GM21515 (cell line): ENCODE measurements at regions not wholly inside any gene's neighbourhood (a gene's known extent, or its start where the extent isn't known, plus 50 kb on each side); places are given as distances from the start of the nearest gene placed in this dataset.

ENCODE experiments used
- ATAC-seq: cut with Tn5 transposase; IDR thresholded peaks from one replicate; pipeline ENCODE4 v1.9.1; 2021; ENCODE audit not compliant: unreplicated experiment

DNA sequence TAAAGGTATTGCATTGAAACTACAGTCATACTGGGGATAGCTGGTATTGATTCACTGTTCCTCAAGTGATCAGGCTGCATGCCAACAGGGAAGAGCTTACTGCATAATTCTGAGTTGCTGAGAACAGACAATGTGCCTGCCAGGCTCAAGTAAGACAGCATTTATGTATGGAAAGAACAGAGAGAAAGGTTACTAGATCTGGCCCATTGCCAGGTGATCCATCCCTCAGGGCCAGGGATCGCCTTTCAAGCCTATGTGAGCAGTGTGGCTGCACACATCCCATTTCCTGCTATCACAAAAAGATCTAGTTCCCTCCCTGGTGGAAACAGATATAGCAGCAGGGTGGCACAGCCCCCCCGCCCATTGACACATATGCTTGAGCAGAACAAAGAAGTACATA is 254.0 kb downstream of the TMA16 start:
- ATAC-seq, result no peak

DNA sequence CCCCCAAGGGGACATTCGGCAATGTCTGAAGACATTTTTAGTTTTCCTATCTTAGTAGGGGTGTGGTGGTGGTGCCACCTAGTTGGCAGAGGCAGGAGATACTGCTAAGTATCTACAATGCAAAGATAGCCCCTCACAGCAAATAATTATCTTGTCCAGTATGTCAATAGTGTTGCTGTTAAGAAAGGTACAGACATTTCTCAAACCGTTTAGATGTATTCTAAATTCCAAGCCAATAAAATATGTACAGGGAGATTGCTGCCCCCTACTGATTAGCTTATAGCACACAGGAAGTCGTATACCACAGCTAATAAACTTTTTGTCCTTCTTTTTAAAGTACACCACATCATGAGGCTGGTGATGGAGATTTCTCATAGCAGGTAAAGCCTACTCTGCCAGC is 260.5 kb downstream of the TMA16 start:
- peak; percentile 79 for ATAC-seq

DNA sequence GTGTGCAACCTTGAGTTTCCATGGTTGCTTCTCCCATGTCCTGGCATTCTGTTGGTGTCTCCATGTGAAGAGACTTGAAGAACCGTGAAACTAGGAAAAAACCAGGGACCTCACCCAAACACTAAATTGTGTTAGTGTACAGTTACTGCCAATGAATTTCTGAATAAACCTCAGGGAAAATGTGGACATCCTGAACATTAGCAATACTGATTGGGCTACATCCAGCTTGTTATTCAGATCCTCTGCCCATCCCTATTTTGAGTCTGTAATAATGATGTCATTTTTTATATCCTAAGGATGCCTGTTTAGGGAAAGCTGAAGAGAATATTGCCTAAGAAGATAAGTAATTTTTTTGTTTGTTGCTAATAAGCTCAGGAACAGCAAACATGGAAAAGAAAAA is 262.7 kb downstream of the TMA16 start:
- ATAC-seq, result no peak

DNA sequence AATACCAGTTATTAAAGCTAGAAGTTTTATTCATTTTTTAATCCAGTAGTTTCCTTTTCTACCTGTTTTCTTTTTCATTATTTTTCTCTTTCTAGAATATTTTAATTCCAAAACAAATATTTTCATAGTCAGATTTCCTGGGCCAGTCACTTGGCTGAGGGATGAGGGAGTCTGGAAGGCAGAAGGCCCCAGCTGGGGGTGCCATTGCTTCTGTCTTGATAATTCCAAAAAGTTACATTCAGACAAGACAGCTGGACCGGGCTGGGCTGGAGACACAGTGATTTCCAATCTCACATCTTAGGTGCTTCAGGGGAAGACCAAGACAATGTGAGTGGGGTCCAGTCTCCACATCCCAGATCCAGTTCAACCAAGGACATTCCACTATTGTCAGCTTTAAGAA is 263.5 kb downstream of the TMA16 start:
- ATAC-seq, result no peak

DNA sequence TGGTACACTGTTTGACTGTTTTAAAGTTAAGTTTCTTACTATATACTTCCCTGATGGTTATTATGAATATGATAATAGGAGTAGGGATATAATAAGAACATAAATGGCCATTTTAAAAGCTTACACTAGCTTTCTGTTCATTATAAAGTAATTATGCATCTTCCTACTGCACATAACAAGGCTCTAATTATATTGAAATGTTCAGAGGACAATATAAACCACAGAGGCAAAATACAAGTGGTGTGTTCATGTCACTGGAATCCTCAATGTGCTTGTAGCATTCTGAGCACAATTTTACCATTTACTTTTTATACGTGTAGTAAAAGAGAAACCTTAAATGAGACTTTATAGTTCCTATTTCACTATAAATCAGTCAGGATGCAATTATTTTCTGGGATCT is 268.3 kb downstream of the TMA16 start:
- ATAC-seq, result no peak

DNA sequence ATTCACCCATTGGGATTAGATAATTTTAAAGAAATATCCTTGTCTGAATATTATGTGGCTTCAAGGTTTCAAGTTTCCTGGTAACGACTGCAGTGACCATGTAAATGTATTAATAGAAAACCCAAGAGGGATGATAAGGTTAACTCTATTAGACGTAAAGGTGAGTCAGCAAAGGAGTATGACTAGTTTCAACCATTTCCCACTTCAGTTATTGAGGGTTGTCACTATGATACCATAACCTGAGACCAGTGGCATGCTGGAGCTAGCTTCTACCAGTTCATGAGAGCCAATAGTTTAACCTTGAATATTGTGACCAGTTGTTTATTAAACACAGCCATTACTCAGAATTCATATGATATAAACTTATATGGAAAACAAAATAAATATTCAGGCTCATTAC is 270.1 kb downstream of the TMA16 start:
- no peak for ATAC-seq

DNA sequence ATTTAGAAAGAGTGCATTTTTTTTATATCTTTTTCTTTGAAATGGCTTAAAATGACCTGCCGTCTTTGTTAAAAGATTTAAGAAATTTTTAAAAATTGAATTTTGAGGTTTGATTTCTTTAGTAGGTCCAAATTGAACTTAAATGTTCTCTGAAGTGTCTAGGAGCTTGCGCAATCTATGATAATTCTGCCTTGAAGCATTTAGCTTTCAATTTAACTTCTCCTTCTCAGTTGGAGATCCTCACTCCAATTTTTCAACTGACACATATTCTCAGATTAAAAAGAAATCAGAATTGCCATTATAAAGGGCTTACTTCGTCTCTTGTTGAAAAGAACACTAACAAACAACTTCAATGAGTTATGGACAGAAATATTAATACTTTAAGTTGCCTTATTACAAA is 273.5 kb downstream of the TMA16 start:
- ATAC-seq, result no peak

DNA sequence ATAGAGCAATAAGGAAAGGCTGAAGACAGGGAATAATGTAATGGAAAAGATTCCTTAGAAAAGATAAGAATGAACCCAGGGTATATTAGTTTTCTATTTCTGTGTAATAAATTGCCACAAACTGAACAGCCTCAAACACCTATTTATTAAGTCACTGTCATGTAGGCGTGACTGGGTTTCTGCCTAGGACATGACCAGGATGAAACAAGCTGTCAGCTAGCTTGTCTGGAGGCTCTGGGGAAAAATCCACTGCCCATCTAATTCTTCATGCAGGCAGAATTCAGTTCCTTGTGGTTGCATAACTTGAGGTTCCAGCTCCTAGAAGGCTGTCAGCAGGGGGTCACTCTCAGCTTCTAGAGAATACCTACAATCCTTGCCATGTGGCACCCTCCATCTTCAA is 277.7 kb downstream of the TMA16 start:
- ATAC-seq, result no peak

DNA sequence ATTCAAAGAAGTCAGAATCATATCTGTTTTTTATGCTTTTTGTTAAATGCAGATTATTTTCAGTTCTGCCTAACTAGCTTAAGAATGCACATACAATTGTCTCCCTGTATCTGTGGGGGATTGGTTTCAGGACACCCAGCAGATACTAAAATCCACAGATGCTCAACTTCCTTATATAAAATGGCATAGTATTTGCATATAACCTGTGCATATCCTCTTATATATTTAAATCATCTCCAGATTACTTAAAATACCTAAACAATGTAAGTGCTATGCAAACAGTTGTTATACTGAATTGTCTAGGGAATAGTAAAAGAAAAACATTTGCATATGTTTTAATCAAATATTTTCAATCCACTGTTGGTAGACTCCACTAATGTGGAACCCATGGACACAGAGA is 279.4 kb downstream of the TMA16 start:
- ATAC-seq, result no peak

DNA sequence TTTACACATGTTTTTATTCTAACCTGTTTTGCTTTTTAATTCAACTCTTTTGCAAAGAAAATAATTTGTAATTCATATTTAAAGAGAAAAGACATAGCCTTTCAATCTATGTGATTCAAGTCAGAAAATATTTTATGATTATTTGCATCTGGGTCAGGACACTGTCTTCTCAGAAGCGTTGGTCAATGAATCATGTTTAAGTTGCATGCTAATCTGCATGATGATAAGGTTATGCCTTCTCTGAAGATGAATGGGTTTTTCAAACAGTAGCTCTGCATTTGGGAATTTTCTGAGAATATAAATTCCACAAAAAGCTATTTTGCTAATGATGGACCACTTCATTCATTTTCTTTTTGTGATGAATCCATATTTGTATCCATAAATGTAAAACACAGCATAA is 282.5 kb downstream of the TMA16 start:
- no peak for ATAC-seq

DNA sequence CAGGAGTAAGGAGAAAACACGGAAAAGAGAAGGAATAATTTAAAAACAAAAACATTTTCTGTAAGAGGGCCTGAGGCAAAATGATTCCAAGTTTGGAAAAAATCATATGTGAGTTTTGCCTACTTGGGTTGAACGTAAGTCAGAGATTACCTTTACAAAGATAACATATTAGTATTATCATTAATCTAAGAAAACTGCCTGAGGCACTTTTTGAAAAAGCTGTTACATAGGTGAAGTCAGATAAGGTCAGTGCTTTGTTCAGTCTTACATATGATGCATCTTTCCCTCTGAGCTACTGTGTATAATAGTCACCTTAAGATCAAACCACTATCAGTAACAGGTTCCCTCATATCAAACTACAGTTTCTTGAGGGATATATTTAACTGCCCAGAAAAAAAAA is 287.2 kb downstream of the TMA16 start:
- ATAC-seq, result no peak

DNA sequence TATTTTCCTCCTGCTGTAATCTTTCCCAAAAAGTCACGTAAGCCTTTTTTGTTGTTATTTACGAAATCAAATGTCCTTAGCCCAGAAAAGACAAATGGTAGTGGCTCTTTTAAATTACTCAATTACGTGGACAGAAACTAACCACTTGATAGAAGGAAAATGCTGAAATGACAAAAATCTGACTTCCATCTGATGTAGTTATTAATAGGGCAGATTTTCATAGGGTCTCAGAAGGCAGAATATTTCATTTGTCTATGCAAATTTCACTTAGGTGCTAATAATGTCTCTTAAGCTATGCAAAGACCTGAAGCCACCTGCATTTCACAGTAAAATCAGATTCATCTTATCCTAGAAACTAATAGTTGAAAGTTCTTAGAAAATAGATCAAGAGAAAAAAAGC is 295.7 kb downstream of the TMA16 start:
- no peak for ATAC-seq

DNA sequence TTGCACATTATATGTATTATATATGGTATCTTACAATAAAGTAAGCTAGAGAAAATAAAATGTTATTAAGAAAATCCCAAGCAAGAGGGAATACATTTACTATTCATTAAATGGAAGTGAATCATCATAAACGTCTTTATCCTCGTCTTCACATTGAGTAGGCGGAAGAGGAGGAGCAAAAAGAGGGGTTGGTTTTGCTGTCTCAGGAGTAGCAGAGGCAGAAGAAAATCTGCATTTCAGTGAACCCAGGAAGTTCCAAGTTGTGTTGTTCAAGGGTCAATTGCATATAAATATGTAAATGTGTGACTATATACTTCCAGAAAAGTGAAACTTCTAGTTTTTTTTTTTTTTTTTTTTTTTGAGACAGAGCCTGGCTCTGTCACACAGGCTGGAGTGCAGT is 301.4 kb downstream of the TMA16 start:
- no peak for ATAC-seq

DNA sequence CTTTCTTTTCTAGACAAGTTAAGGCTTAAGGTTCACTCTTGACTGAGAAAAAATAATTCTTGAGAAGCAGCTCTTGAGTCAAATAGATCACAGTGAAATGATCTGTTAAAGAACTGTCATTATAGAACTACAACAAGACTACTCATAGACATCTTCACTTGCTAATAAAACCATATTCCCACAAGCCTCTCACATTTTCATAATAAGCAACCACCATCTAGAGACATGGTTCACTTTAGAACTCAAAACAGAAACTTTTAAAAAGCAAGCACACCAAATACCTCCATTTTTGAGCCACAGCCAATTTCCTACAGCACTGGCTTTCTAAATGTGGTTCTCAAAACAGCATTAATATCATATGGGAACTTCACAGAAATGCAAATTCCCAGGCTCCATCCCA is 309.5 kb downstream of the TMA16 start:
- ATAC-seq, result no peak

DNA sequence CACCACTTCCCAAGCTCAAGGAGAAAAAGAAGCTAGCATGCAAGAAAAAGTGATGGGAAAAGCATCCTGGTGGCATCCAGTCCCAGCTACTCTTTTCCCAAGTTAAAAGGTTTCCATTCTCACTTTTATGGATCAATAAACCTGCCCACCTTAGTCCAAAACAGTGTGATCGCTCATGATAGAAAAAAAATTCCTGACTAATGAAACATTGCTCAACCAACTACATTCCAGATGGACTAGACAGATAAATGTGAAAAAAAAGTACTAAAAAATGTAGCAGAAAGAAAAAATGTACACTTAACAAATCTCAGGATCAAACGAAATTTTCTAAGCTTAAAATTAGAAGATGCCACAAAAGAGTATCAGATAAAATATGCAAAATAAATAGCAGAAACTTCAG is 312.2 kb downstream of the TMA16 start:
- ATAC-seq, result no peak

DNA sequence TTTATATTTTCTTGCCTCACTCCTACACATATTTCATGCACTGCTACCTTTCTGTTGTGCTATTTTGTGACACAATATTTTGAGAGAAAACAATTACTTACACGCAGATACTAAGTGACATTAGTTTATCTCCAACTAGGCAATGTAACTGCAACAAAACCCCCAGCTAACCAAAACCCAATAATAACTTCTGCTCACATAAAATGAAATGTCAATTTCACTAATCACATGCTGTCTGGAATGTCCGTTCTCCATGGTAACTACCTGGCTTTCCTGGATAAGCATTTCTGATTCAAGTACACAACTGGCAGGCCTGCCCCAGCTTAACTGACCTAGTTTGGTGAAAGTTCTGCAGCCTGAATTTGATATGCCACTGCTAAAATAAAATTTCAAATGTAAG is 313.5 kb downstream of the TMA16 start:
- no peak for ATAC-seq

DNA sequence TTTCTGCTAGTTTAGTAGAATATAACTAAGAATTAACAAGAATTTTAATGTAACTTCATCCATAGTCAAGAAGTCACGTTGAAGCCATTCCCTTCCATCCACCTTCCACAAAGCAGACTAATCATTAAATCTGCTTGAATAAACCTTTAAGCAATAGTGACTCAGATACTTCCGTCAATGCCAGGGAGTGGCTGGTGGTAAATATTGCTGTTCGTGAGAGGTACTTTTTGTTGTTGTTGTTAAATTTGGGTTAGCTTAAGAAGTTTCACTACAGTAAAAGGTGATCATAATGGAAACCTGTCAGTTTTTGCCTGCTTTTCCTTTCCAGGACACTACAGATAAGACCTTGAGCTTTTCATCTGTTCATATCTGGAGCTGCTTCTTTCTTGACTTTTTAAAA is 316.3 kb downstream of the TMA16 start:
- ATAC-seq, result peak; percentile 56

DNA sequence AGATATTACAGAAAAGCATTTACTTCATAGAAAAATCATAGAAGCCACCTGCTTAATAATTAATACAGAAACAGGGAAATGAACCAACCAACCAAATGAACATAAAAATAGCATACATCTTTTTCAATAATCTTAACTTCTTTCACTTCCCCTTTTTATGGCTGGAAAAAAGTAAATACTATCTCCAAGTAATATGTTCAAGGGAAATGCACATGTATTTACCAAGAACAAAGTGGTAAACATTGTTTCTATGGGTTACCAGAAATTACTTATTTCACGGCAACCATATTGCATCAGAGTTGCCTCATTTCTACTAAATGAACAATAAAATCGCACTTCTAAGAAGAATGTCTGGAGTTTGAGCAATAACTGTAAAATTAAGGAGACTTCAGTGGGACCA is 321.3 kb downstream of the TMA16 start:
- ATAC-seq, result peak; percentile 75

DNA sequence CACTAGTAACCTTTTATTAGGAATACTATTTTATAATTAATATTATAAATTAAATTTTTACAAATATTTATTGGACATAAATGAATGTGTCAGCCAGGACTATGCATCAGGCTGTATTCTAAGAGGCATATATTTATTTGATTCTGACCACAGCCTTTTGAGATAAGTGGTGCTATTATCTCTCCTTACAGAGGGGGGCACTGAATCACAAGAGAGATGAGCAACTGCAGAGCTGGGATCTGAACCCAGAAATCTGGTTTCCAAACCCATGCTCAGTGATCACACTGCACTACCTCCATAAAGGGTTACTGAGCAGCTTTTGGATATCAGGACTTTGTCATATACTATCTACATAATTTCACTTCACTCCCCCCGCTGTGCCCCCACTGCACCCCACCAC is 322.0 kb downstream of the TMA16 start:
- ATAC-seq, result no peak

DNA sequence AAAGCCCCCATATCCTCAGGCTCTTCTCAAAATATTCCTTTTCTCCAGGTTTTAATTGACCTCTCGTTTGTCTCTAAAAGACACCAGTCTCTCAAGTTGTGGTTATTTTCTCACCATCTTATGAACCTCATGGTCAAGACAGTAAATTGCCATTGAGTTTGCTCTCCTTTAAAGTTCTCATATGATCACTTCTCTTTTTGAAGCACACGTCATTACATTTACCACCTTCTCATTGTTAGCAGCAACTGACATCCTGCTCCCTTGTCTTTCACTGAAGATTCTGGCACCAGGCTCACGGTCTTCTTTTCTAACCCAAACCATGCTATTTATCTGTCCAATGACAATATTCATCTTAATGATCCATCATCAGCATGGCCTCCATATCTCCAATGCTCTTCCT is 324.2 kb downstream of the TMA16 start:
- ATAC-seq, result no peak

DNA sequence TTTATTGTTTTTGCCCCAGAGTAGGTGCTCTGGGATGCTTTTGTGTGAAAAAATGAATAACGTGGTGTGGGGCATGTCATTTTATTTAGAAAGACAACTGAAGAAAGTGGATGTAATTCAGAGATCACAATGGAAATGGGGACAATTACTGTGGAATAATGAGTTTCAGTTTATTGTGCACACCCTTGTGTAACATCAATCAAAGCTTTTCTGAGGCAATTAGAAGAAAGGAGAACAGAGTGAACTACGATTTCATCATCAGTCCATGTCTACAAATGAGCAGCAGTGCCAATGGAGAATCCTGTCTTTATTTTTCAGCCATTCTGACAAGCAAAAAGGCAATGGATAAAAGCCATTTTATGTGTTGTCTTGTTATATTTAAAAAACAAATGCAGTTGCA is 339.2 kb downstream of the TMA16 start:
- no peak for ATAC-seq

DNA sequence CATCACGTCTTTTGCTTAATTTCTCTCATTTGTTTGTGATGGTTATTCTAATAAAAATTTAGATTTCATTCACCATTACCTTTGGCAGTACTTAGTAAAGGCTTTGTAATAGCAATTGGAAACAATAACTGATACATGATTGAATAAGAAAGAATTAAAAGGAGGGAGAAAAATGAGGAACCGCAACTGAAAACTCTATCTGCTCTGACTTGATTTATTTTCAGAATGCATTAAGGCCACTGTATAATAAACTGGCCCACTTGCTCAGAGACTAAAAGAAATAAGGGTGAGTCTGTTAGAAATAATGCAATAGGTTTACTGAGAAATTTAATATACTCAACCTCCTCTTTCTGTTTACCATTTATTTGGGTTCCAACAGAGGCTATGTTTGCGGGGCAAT is 351.5 kb downstream of the TMA16 start:
- ATAC-seq, result no peak

DNA sequence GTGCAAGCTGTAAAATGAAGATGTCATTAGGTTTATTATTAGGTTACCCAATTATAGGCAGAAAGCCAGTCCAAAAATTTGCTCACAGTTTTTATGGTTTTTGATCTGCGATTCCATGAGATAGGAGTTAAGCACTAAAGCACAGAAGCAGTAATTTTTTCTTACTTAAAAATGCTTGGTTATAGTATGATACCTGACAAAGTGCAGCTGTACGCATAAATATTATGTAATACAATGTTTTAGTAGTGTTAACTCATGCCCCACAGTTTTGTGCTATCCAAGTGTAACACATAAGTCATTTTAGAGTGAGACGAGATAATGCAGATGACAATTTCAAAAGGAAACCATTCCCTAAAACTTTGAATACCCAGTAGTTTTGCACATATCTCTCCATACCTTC is 357.8 kb downstream of the TMA16 start:
- no peak for ATAC-seq

DNA sequence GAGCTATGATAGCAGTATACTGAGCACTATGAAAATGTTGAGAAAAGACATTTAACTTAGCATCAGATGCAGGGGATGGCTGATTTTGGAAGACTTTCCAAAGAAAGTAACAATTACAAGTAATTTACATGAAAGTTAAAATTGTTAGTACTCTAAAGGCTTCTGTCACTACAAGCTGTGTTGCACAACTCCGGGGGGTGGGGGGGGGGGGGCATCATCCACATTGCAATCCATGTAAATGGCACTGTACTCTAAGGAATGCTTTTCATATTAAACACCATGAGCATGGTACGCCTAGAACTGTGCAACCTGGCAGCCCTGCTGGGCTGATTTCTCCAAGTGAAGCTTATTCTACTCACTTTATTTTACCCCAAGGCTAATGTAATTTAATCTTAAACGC is 363.4 kb downstream of the TMA16 start:
- no peak for ATAC-seq
